ENCODE measurements at regions not wholly inside any gene's neighbourhood (a gene's known extent, or its start where the extent isn't known, plus 50 kb on each side); places are given as distances from the start of the nearest gene placed in this dataset.

DNA sequence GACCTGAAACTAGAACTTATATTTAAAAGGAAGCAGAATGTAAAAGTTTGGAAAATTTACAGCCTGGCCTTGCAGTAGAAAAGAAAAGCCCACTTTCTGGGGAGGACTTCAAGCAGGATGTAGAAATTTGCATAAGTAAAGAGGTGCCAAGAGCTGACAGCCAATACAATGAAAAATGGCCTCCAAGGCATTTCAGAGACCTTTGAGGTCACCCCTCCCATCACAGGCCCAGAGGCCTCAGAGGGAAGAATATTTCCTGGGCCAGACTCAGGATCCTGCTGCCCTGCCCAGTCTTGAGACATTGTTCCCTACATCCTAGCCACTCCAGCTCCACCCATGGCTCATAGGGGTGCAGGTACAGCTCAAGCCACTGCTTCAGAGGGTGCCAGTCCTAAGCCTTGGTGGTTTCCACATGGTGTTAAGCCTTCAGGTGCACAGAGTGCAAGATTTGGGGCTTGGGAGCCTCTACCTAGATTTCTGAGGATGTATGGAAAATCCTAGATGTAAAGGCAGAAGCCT lies 518.9 kb upstream of the INTU start:
- Histone ChIP-seq H3K4me3 (replicated peaks in 1 of 3; ENCODE audit: insufficient read depth in 1 of 3, low read depth in 2 of 3, low read length in 3 of 3) (no peak overlapping the region), H3K79me2 (ENCODE audit: insufficient read depth, low read length) (no peaks in the 10 kb centered on the region), H3K27me3 (ENCODE audit: control insufficient read depth in 1 of 2, insufficient read depth in 2 of 2, low read length in 2 of 2) (no peaks in the 10 kb centered on the region), H3K4me1 (ENCODE audit: insufficient read depth, low read length) (no peaks in the 10 kb centered on the region), H4K20me1 (ENCODE audit: insufficient read depth, low read length) (no peaks in the 10 kb centered on the region), H2AFZ (ENCODE audit: low read length) (no peak overlapping the region), H3K4me2 (ENCODE audit: low read depth, low read length) (no peak overlapping the region), H3K9me3 (ENCODE audit: low read length) (peaks cover 24% of the 10 kb centered on the region), H3K36me3 (replicated peaks in 1 of 2; ENCODE audit: control insufficient read depth in 1 of 2, insufficient read depth in 2 of 2, low read length in 2 of 2) (no peaks in the 10 kb centered on the region), H3K9ac (ENCODE audit: insufficient read depth, low read depth, low read length) (no peak overlapping the region), H3K27ac (ENCODE audit: extremely low read length, insufficient read depth, low read length) (no peak overlapping the region)
- ATAC-seq (no peak), DNase-seq (ENCODE audit: low spot score) (no peak), FAIRE-seq (no peak)
- ChIA-PET CTCF (ENCODE audit: low intra/inter-chr PET ratio, low total read pairs) (no interaction called here), POLR2A (no interaction called here)
- intact Hi-C loops (cut with micrococcal nuclease; ENCODE audit: unreplicated experiment) (no loop called here), in situ Hi-C loops (cut with HindIII; ENCODE audit: extremely low pct_ligation_motif_present, low pct_unique_long_range_greater_than_20kb) (no loop called here)
- TF ChIP-seq TARDBP (CRISPR knock-in tag; IDR thresholded peaks at IDR 0.05) (no peak), ERF (CRISPR knock-in tag; IDR thresholded peaks at IDR 0.05) (no peak), DNMT3B (CRISPR knock-in tag; conservative IDR thresholded peaks at IDR 0.05) (no peak), ZNF703 (CRISPR knock-in tag; IDR thresholded peaks at IDR 0.05; ENCODE audit: borderline replicate concordance) (no peak), RFXANK (CRISPR knock-in tag; IDR thresholded peaks at IDR 0.05) (no peak), ZNF737 (CRISPR knock-in tag; IDR thresholded peaks at IDR 0.05; ENCODE audit: borderline replicate concordance) (no peak)
- TF ChIP-seq, protein P1, sequence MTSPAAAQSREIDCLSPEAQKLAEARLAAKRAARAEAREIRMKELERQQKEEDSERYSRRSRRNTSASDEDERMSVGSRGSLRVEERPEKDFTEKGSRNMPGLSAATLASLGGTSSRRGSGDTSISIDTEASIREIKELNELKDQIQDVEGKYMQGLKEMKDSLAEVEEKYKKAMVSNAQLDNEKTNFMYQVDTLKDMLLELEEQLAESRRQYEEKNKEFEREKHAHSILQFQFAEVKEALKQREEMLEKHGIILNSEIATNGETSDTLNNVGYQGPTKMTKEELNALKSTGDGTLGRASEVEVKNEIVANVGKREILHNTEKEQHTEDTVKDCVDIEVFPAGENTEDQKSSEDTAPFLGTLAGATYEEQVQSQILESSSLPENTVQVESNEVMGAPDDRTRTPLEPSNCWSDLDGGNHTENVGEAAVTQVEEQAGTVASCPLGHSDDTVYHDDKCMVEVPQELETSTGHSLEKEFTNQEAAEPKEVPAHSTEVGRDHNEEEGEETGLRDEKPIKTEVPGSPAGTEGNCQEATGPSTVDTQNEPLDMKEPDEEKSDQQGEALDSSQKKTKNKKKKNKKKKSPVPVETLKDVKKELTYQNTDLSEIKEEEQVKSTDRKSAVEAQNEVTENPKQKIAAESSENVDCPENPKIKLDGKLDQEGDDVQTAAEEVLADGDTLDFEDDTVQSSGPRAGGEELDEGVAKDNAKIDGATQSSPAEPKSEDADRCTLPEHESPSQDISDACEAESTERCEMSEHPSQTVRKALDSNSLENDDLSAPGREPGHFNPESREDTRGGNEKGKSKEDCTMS (CRISPR knock-in tag; conservative IDR thresholded peaks at IDR 0.05): no peak
- BruUV-seq (replicated peaks): no TSS peak

DNA sequence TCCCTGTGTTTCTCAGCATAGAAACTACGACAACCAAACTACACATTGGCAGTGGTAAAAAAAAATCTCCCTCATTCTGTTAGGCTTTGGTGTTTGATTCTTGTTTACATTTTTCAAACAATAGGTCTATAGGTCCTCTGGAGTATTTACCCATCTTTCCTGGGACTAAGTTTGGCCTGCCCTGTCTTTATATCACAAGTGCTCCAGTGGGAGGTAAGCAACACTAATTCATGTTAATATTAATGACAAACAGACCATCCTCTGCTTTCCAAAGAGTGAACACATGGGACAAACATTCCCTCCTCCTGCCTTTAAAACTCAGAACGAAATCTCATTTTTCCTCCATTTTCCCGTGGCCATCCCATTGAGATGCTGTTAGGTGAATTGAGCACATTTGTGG lies 514.1 kb upstream of the INTU start:
- Histone ChIP-seq H3K27ac (ENCODE audit: extremely low read length, insufficient read depth, low read length) (no peak overlapping the region), H3K4me2 (ENCODE audit: low read depth, low read length) (no peak overlapping the region), H3K36me3 (replicated peaks in 1 of 2; ENCODE audit: control insufficient read depth in 1 of 2, insufficient read depth in 2 of 2, low read length in 2 of 2) (no peaks in the 10 kb centered on the region), H3K27me3 (ENCODE audit: control insufficient read depth in 1 of 2, insufficient read depth in 2 of 2, low read length in 2 of 2) (no peaks in the 10 kb centered on the region), H3K9ac (ENCODE audit: insufficient read depth, low read depth, low read length) (no peak overlapping the region), H4K20me1 (ENCODE audit: insufficient read depth, low read length) (no peaks in the 10 kb centered on the region), H3K9me3 (ENCODE audit: low read length) (no peaks in the 10 kb centered on the region), H3K4me1 (ENCODE audit: insufficient read depth, low read length) (no peaks in the 10 kb centered on the region), H3K79me2 (ENCODE audit: insufficient read depth, low read length) (no peaks in the 10 kb centered on the region), H2AFZ (ENCODE audit: low read length) (no peak overlapping the region), H3K4me3 (replicated peaks in 1 of 3; ENCODE audit: insufficient read depth in 1 of 3, low read depth in 2 of 3, low read length in 3 of 3) (no peak overlapping the region)
- POLR2A ChIA-PET: no interaction called here
- ATAC-seq (no peak), DNase-seq (ENCODE audit: low spot score) (no peak), FAIRE-seq (no peak)
- BruUV-seq (replicated peaks): no TSS peak
- CTCF ChIA-PET (ENCODE audit: low intra/inter-chr PET ratio, low total read pairs): no interaction called here
- intact Hi-C loops (cut with micrococcal nuclease; ENCODE audit: unreplicated experiment): no loop called here
- WGBS (ENCODE audit: low lambda C conversion rate): 1% methylated on average over 3 of the region's 3 CpGs
- in situ Hi-C loops (cut with HindIII; ENCODE audit: extremely low pct_ligation_motif_present, low pct_unique_long_range_greater_than_20kb): no loop called here
- no peak for TF ChIP-seq ZNF253 (CRISPR knock-in tag; IDR thresholded peaks at IDR 0.05; ENCODE audit: borderline replicate concordance)
- TF ChIP-seq POLR2AphosphoS5 (IDR thresholded peaks at IDR 0.05; ENCODE audit: low read depth, low read length): no peak
- no peak for TF ChIP-seq PAF1 (CRISPR knock-in tag; IDR thresholded peaks at IDR 0.05)
- no peak for TF ChIP-seq SAFB2 (CRISPR knock-in tag; IDR thresholded peaks at IDR 0.05; ENCODE audit: borderline replicate concordance, low read depth)
- no peak for TF ChIP-seq SIN3A (IDR thresholded peaks at IDR 0.05; ENCODE audit: borderline replicate concordance, low read depth, low read length)
- no peak for TF ChIP-seq KLF12 (CRISPR knock-in tag; IDR thresholded peaks at IDR 0.05; ENCODE audit: borderline replicate concordance)
- TF ChIP-seq ZBTB8A (CRISPR knock-in tag; IDR thresholded peaks at IDR 0.05; ENCODE audit: borderline replicate concordance, low read depth): no peak
- TF ChIP-seq BHLHE40 (IDR thresholded peaks at IDR 0.05; ENCODE audit: low read length): no peak
- TF ChIP-seq SMARCC2 (IDR thresholded peaks at IDR 0.05): no peak
- no peak for TF ChIP-seq PHF21A (CRISPR knock-in tag; IDR thresholded peaks at IDR 0.05)
- TF ChIP-seq NRL (CRISPR knock-in tag; IDR thresholded peaks at IDR 0.05; ENCODE audit: borderline replicate concordance): no peak
- TF ChIP-seq ZNF644 (CRISPR knock-in tag; IDR thresholded peaks at IDR 0.05; ENCODE audit: low read depth): no peak
- TF ChIP-seq ETV6 (CRISPR knock-in tag; conservative IDR thresholded peaks at IDR 0.05): no peak
